K562 (cell line): ENCODE measurements at regions not wholly inside any gene's neighbourhood (a gene's known extent, or its start where the extent isn't known, plus 50 kb on each side); places are given as distances from the start of the nearest gene placed in this dataset.

ENCODE experiments used
- ATAC-seq: fragments of 200-7000 bp; cut with Tn5 transposase; 3 replicates; pipeline ENCODE4 v1.9.1; 2020; ENCODE audit warnings: moderate library complexity
- BruUV-seq: library from RNA; stranded (reverse); fragments of 400-500 nt; replicated peaks from 2 replicates; lab custom pipeline; 2021; lab: Mats Ljungman, UMichigan
- CTCF ChIA-PET: fragments of 300-600 bp; formaldehyde crosslinking; extraction: SDS; loops from one replicate; lab custom pipeline; 2021; ENCODE audit warnings: low intra/inter-chr PET ratio; lab: Yijun Ruan, JAX
- POLR2A ChIA-PET: fragments of 300-600, 350-650 bp; sonication (Branson Sonifier 250); formaldehyde crosslinking; extraction: SDS; loops from one replicate; lab custom pipeline; 2021; ENCODE audit warnings: antibody characterized with exemption, inconsistent platforms; lab: Yijun Ruan, JAX
- DNase-seq, 4 experiments: peaks; one replicate each; pipeline versions ENCODE4 v3.0.0 to v3.0.0-alpha.2; 2011 to 2018; ENCODE audit warnings: low spot score in 3 of 4, mixed read lengths in 3 of 4; ENCODE audit errors: extremely low read depth in 1 of 4
- FAIRE-seq: peaks from 2 replicates; lab custom pipeline; 2011; peaks lifted over from hg19 to GRCh38; lab: Jason Lieb, UNC
- H2AFZ ChIP-seq: 2 replicates; pipeline ENCODE4 v1.6.0; 2011; ENCODE audit warnings: low read depth, low read length, control low read depth, inconsistent platforms
- H3K27ac ChIP-seq: fragments of 200-600 bp; 3 replicates; pipeline ENCODE4 v1.8.0; 2011; ENCODE audit warnings: low read depth, mild to moderate bottlenecking, control low read depth, inconsistent platforms, low read length, moderate library complexity, mixed read lengths; ENCODE audit errors: extremely low read depth
- H3K27me3 ChIP-seq, 2 experiments: fragments of 300-600 bp in 1 of 2; 2 replicates in 1 of 2; 3 replicates in 1 of 2; pipeline versions ENCODE4 v1.6.0 to v1.8.0; 2011; ENCODE audit warnings: inconsistent platforms in 2 of 2, low read length in 2 of 2, mild to moderate bottlenecking in 1 of 2, mixed read lengths in 1 of 2, moderate library complexity in 1 of 2; ENCODE audit not compliant: control insufficient read depth in 2 of 2, insufficient read depth in 2 of 2
- H3K36me3 ChIP-seq: fragments of 300-600 bp; 3 replicates; pipeline ENCODE4 v1.8.0; 2011; ENCODE audit warnings: mild to moderate bottlenecking, low read length, inconsistent platforms; ENCODE audit not compliant: control insufficient read depth, insufficient read depth
- H3K4me1 ChIP-seq, 2 experiments: fragments of 200-600 bp in 1 of 2; replicated peaks in 1 of 2; 2 replicates in 1 of 2; 3 replicates in 1 of 2; pipeline versions ENCODE4 v1.5.1 to v1.8.0; 2011; ENCODE audit warnings: inconsistent platforms in 2 of 2, low read length in 2 of 2, mild to moderate bottlenecking in 1 of 2, mixed read lengths in 1 of 2, moderate library complexity in 1 of 2; ENCODE audit not compliant: control insufficient read depth in 2 of 2, insufficient read depth in 2 of 2
- H3K4me2 ChIP-seq: 2 replicates; pipeline ENCODE4 v1.6.1; 2011; ENCODE audit warnings: low read length, control low read depth, inconsistent platforms, mixed read lengths; ENCODE audit not compliant: insufficient read depth
- H3K4me3 ChIP-seq: fragments of 200-600 bp; sonication (generic), shearing (Covaris generic); 2 replicates; pipeline ENCODE4 v1.5.1; 2016; ENCODE audit warnings: control low read depth, inconsistent platforms
- H3K79me2 ChIP-seq: fragments of 200-600 bp; 3 replicates; pipeline ENCODE4 v1.8.0; 2011; ENCODE audit warnings: low read length, inconsistent platforms; ENCODE audit not compliant: control insufficient read depth, insufficient read depth
- H3K9ac ChIP-seq, 2 experiments: 2 replicates each; pipeline versions ENCODE4 v1.6.0 to v1.6.1; 2011; ENCODE audit warnings: low read depth in 2 of 2, low read length in 2 of 2, control low read depth in 1 of 2, inconsistent platforms in 1 of 2, mild to moderate bottlenecking in 1 of 2, mixed read lengths in 1 of 2; ENCODE audit not compliant: insufficient read depth in 1 of 2
- H3K9me1 ChIP-seq: one replicate; pipeline ENCODE4 v1.6.0; 2011; ENCODE audit warnings: inconsistent platforms, mild to moderate bottlenecking, low read length, moderate library complexity; ENCODE audit not compliant: control insufficient read depth, insufficient read depth
- H3K9me3 ChIP-seq: replicated peaks from 2 replicates; pipeline ENCODE4 v1.5.1; 2011; ENCODE audit warnings: low read depth, low read length, inconsistent platforms; ENCODE audit not compliant: control insufficient read depth, insufficient read depth
- H4K20me1 ChIP-seq: replicated peaks from 2 replicates; pipeline ENCODE4 v1.6.1; 2011; ENCODE audit warnings: low read length, inconsistent platforms, mixed read lengths; ENCODE audit not compliant: control insufficient read depth, insufficient read depth
- CREM ChIP-seq: IDR thresholded peaks from 2 replicates; pipeline ENCODE4 v1.6.1; 2014; ENCODE audit warnings: antibody characterized with exemption, low read depth
- EZH2 ChIP-seq: IDR thresholded peaks from 2 replicates; pipeline ENCODE4 v1.6.1; 2012; ENCODE audit warnings: low read depth, mild to moderate bottlenecking, inconsistent platforms, low read length, borderline replicate concordance
- KLF16 ChIP-seq: IDR thresholded peaks from 2 replicates; pipeline ENCODE4 v1.6.1; 2016; ENCODE audit warnings: antibody characterized with exemption
- MTF1 ChIP-seq: fragments of 250-450 bp; sonication (Bioruptor Pico); IDR thresholded peaks from 2 replicates; pipeline ENCODE4 v1.9.0; 2021; ENCODE audit warnings: moderate library complexity, mild to moderate bottlenecking, inconsistent platforms, borderline replicate concordance
- PCBP1 ChIP-seq: fragments of 200-400 bp; formaldehyde crosslinking; IDR thresholded peaks from 2 replicates; pipeline ENCODE4 v1.6.1; 2018; ENCODE audit warnings: mild to moderate bottlenecking, low read depth, low read length; ENCODE audit not compliant: poor library complexity, severe bottlenecking
- SIRT6 ChIP-seq: IDR thresholded peaks from one replicate; pipeline ENCODE4 v1.6.1; 2012; ENCODE audit warnings: low read depth, mild to moderate bottlenecking, control low read depth, inconsistent platforms, low read length, moderate library complexity
- ZFP36 ChIP-seq: fragments of 150-350 bp; IDR thresholded peaks from 2 replicates; pipeline ENCODE4 v1.6.1; 2018; ENCODE audit warnings: low read length, low read depth; ENCODE audit not compliant: partially characterized antibody
- ZNF175 ChIP-seq: fragments of 200-800 bp; sonication (Bioruptor generic); IDR thresholded peaks from 2 replicates; pipeline ENCODE4 v1.6.1; 2016; ENCODE audit warnings: low read depth, mild to moderate bottlenecking, missing genetic modification characterization, missing compliant biosample characterization
- ZNF408 ChIP-seq: fragments of 250-450 bp; sonication (Bioruptor Pico); IDR thresholded peaks from 2 replicates; pipeline ENCODE4 v1.4.0; 2020; ENCODE audit warnings: low read depth, mild to moderate bottlenecking, moderate library complexity
- ZNF639 ChIP-seq, 2 experiments: fragments of 200-800 bp in 1 of 2; sonication (Bioruptor generic) in 1 of 2; sonication (generic) in 1 of 2; formaldehyde crosslinking in 1 of 2; IDR thresholded peaks in 1 of 2; conservative IDR thresholded peaks in 1 of 2; 2 replicates each; pipeline versions ENCODE4 v1.5.0 to v1.6.1; 2016 to 2020; ENCODE audit warnings: missing compliant biosample characterization in 1 of 2, missing genetic modification characterization in 1 of 2, missing genetic modification reagents in 1 of 2
- ZNF707 ChIP-seq: fragments of 250-450 bp; sonication (Bioruptor Pico); conservative IDR thresholded peaks from 2 replicates; pipeline ENCODE4 v1.8.0; 2022; ENCODE audit warnings: inconsistent platforms, mild to moderate bottlenecking, moderate library complexity
- ZNF75A ChIP-seq: fragments of 450-650 bp; formaldehyde crosslinking; IDR thresholded peaks from 2 replicates; pipeline ENCODE4 v1.4.0; 2020; ENCODE audit warnings: mild to moderate bottlenecking
- in situ Hi-C: fragments of 300-500 bp; cut with MboI; formaldehyde crosslinking; loops from 4 replicates; pipeline ENCODE4 v1.15.0; 2018; ENCODE audit warnings: inconsistent platforms, mixed read lengths
- intact Hi-C: fragments of 100-400 bp; cut with micrococcal nuclease; formaldehyde crosslinking; loops from 2 replicates; pipeline ENCODE4 v1.14.2; 2022
- TF ChIP-seq, protein P1 (sequence below): fragments of 450-650 bp; IDR thresholded peaks from 2 replicates; pipeline ENCODE4 v1.6.1; 2018; ENCODE audit warnings: mild to moderate bottlenecking, low read depth; ENCODE audit not compliant: partially characterized antibody
- TF ChIP-seq, protein P2 (sequence below): sonication (generic); formaldehyde crosslinking; IDR thresholded peaks from 2 replicates; pipeline ENCODE4 v1.8.0; 2022; ENCODE audit warnings: mild to moderate bottlenecking, missing genetic modification reagents
- TF ChIP-seq, protein P3 (sequence below), 2 experiments: IDR thresholded peaks; 2 replicates each; pipeline ENCODE4 v1.6.1; 2011; ENCODE audit warnings: borderline replicate concordance in 1 of 2, control low read depth in 1 of 2, low read depth in 1 of 2, low read length in 1 of 2, mild to moderate bottlenecking in 1 of 2, mixed read lengths in 1 of 2, moderate library complexity in 1 of 2; ENCODE audit not compliant: insufficient read depth in 1 of 2, insufficient read length in 1 of 2, poor library complexity in 1 of 2, severe bottlenecking in 1 of 2; ENCODE audit errors: extremely low read depth in 1 of 2
- TF ChIP-seq, protein P4 (sequence below): sonication (generic); formaldehyde crosslinking; IDR thresholded peaks from 2 replicates; pipeline ENCODE4 v1.5.0; 2020; ENCODE audit warnings: missing genetic modification reagents

GRCh38 chr15:95511671-95512070 is 818.8 kb upstream of the NR2F2 start:
- Histone ChIP-seq H3K4me1 (no peaks in the 10 kb centered on the region), H3K4me2 (no peak overlapping the region), H3K4me3 (no peak overlapping the region), H3K27me3 (peaks cover 2 to 3% of the 10 kb centered on the region in 2 experiments; a peak in 4 of 5 replicates), H3K79me2 (no peaks in the 10 kb centered on the region), H3K9me1 (no peaks in the 10 kb centered on the region), H3K9me3 (no peaks in the 10 kb centered on the region), H3K27ac (no peak overlapping the region), H3K9ac (no peak overlapping the region), H2AFZ (no peak overlapping the region), H3K36me3 (no peaks in the 10 kb centered on the region), H4K20me1 (no peaks in the 10 kb centered on the region)
- intact Hi-C loops (no loop called here), in situ Hi-C loops (no loop called here)
- FAIRE-seq, result no peak
- BruUV-seq, result no TSS peak
- no peak for ATAC-seq
- ChIA-PET POLR2A (no interaction called here), CTCF (no interaction called here)
- no peak for DNase-seq
- TF ChIP-seq, protein P1, sequence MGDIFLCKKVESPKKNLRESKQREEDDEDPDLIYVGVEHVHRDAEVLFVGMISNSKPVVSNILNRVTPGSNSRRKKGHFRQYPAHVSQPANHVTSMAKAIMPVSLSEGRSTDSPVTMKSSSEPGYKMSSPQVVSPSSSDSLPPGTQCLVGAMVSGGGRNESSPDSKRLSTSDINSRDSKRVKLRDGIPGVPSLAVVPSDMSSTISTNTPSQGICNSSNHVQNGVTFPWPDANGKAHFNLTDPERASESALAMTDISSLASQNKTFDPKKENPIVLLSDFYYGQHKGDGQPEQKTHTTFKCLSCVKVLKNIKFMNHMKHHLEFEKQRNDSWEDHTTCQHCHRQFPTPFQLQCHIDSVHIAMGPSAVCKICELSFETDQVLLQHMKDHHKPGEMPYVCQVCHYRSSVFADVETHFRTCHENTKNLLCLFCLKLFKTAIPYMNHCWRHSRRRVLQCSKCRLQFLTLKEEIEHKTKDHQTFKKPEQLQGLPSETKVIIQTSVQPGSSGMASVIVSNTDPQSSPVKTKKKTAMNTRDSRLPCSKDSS, result no peak
- TF ChIP-seq, protein P2, sequence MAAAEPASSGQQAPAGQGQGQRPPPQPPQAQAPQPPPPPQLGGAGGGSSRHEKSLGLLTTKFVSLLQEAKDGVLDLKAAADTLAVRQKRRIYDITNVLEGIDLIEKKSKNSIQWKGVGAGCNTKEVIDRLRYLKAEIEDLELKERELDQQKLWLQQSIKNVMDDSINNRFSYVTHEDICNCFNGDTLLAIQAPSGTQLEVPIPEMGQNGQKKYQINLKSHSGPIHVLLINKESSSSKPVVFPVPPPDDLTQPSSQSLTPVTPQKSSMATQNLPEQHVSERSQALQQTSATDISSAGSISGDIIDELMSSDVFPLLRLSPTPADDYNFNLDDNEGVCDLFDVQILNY, result no peak
- TF ChIP-seq ZFP36 (no peak), KLF16 (no peak), EZH2 (no peak), MTF1 (no peak), CREM (no peak), SIRT6 (no peak), ZNF408 (CRISPR knock-in tag) (no peak), ZNF175 (CRISPR knock-in tag) (no peak), ZNF639 (CRISPR knock-in tag; conservative IDR thresholded peaks at IDR 0.05 in 1 of 2, IDR thresholded peaks at IDR 0.05 in 1 of 2) (no peak), ZNF75A (CRISPR knock-in tag) (no peak), ZNF707 (CRISPR knock-in tag) (no peak), PCBP1 (no peak)
- TF ChIP-seq, protein P3, sequence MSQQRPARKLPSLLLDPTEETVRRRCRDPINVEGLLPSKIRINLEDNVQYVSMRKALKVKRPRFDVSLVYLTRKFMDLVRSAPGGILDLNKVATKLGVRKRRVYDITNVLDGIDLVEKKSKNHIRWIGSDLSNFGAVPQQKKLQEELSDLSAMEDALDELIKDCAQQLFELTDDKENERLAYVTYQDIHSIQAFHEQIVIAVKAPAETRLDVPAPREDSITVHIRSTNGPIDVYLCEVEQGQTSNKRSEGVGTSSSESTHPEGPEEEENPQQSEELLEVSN (IDR thresholded peaks at IDR 0.05; ENCODE audit: borderline replicate concordance in 1 of 2, extremely low read depth in 1 of 2, insufficient read depth in 1 of 2, insufficient read length in 1 of 2, low read depth in 1 of 2, low read length in 1 of 2, poor library complexity in 1 of 2, severe bottlenecking in 1 of 2), result no peak
- TF ChIP-seq, protein P4, sequence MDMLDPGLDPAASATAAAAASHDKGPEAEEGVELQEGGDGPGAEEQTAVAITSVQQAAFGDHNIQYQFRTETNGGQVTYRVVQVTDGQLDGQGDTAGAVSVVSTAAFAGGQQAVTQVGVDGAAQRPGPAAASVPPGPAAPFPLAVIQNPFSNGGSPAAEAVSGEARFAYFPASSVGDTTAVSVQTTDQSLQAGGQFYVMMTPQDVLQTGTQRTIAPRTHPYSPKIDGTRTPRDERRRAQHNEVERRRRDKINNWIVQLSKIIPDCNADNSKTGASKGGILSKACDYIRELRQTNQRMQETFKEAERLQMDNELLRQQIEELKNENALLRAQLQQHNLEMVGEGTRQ, result no peak
